ENCODE measurements at regions not wholly inside any gene's neighbourhood (a gene's known extent, or its start where the extent isn't known, plus 50 kb on each side); places are given as distances from the start of the nearest gene placed in this dataset.

DNA sequence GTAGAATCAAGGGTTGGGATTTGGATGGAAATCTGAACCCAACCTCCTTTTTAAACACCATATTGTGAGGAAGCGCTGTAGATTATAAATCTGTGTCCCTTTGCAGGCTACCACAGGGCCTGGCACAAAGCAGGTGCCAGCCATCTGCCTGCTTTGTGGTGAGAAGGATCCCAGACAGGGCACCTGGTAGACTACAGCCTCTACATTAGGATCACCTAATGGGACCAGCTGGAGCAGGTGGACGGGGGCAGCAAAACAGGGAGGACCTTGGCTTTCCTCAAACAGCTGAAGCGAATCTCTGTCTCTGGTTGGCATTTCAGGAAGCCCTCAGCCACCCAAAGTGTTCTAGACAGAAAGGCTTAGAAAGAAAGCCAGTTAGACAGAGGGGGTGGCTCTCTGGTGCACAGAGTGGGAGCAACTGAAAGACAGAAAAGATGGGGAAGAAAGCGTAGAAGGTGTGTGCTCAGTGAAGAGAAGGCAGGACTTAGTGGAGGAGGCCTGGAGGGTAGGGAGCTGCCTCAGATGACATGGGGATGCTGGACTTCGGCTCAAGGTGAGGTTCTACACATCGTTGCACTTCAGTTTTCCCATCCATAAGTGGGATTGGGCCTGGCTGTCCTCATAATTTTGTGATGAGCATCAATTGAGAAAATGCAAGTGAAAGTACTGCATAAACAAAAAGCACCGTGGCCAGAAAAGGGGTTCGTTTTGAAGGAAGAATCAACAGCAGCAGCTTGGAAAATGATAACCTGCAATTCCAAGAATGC is 350.8 kb downstream of the CYRIA start:
- FAIRE-seq = no peak

DNA sequence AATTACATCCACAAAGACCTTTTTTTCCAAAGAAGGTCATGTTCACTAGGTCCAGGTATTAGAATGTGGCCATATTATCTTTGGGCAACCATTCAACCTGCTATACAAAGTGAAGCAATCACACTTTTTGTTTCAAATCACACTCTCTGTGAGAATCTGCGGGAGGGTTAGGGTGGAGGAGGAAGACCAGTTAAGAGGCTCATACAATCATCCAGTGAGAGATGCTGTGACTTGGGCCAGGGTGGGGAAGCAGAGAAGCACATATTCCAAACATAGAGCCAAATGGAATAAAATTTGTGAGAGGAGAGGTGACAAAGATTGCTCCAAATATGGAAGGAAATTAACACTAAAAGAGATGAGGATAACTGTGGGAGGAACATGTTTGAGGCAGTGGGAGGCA is 351.6 kb downstream of the CYRIA start:
- no peak for FAIRE-seq

DNA sequence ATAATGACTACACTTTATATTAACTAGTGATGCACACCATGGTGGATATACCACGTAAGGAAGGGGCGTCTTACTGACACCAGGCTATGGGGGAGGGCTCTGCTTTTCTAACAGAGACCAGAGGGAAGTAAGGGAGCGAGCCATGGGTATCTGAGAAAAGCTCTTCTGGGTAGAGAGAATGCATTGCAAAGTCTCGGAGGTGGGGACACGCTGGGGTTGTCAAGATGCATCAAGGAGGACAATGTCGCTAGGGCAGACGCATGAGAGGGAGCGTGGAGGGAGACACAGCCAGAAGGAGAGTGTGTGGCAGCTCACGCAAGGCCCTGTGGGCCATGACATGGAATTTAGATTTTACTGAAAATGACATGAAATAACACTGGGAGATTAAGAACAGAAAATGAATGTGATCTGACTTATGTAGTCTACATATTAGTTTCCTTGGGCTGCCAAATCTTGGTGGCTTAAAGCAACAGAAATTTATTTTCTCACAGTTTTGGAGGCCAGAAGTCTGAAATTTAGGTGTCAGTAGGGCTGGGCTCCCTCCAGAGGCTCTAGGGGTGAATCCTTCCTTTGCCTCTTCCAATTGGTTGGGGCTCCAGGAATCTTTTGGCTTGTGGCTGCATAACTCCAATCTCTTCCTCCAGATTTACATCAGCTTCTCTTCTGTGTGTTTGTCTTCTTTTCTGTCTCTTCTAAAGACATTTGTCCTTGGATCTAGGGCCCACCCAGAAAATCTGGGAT is 352.2 kb downstream of the CYRIA start:
- FAIRE-seq = no peak

DNA sequence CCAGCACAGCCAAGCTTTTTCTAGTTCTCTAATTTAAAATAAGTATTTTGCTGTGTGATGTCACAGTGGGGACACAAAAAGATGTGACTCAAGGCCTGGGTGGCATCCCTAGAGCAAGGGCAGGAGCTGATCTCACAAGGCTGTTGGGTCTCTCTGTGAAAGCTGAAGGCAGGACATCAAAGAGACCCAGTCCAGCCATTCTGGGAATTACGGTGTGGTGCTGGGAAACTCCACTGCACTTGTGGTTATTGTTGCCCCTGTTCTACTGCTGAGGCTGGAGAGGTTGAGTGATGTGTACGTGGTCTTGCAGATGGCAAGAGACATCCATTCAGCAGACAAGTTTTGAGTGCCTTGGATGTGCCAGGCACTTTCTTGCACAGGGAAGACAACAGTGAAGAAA is 352.9 kb downstream of the CYRIA start:
- FAIRE-seq = no peak

DNA sequence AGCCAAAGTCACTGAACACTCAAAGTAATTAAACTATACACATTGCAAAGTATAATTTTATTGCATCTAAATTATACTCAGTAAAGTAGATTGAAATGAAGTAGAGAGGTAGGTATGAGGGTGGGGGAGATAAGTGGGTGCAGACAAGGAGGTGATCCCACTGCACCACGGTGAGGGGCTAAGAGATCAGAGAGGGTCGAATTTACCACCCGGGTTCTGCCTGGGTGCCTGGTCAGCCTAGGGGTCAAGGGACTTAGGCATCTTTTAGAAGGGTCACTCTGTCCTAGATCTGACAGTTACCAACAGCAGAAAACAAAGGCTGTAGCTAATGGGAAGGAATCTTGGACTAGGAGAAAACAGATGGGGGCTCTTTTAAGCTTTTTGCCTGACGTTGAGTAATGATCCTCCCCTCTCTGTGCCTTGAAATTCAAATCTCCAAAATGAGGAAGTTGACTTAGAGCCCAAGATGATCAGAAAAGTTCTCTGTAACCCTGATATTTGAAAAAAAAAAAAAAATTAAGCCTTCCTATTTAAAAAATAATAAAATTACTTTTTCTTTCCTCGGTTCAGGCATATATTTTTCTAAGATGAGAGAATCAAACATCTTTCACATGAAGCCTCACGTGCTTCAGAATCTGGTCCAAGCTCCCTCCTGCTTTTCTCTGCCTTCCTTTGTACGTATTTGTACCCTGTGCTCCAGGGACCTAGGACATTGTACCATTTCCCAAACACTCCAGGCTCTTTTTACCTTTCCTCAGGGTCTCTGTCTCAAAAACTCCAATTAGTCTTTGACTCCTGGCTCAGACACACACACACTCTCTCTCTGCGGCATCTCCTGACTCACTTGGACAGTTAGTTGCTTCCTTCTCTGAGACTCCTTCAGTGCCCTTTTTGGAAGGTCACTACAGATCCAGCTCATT is 353.9 kb downstream of the CYRIA start:
- FAIRE-seq = no peak

DNA sequence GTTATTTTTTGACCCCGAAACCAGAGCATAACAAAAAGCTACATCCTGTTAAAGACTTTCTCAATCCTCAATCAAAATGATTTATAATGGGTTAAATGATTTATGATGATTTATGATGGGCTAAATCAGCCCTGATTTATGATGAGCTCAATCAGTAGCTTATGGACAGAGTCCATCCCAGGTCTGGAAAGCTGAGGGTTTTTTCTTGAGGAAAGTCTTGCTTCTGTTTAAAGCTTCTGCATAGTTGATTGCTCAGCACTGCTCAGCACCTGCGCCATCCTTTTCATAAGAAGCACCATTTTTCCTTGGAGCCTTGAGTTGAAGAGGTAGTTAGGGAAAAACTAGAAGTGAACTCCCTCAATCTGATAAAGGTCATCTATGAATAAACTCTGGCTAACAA is 356.8 kb downstream of the CYRIA start:
- no peak for FAIRE-seq

DNA sequence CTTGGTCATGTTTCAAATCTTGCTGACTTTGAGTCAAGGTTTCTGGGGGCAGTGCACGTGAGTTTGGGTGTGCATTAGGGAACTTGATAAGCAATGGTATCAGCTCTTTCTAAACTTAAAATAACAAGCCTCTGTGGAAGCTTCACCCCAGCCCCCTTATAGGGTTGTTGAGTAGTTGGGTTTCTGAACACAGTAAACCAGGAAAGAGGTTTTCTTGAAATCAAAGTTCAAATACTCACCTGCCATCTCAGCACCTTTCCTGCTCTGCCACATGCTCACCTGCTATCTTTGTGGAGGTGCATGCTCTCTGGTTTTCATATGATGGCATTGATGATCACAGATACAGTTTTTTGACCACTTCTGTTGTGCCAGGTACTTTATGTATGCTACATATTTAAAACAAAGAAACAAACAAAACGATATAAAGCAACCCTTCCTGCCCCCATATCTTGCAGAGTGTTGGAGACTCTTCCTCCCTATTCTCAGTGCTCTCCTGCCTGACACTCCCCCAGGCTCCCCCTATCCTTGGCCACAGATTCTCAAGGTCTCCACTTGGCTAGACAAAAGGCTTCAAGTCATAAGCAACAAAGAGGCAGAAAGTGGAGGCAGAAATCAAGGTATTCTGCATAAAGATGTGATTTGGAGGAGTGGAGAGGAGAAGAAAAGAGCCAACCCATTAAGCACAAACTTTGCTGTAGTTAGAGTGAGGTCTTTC is 360.6 kb downstream of the CYRIA start:
- no peak for FAIRE-seq

DNA sequence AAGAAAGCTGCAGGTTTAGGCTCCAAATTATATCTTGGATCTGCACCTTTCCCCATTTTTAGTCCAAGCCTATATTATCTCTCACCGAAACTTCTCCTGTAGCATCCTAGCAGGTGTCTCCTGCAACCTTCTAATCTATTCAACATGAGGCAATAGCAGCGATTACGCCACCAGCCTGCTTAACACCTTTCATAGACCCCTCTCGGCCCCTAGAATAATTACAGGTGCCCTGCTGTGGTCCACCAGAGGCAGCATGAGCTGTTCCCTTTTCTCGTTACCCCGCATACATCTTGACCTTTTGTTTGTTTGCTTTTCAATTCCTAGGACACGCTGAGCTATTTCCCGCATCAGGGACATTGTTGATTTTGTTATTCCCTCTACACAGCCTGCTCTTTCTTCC is 361.9 kb downstream of the CYRIA start:
- FAIRE-seq = no peak

DNA sequence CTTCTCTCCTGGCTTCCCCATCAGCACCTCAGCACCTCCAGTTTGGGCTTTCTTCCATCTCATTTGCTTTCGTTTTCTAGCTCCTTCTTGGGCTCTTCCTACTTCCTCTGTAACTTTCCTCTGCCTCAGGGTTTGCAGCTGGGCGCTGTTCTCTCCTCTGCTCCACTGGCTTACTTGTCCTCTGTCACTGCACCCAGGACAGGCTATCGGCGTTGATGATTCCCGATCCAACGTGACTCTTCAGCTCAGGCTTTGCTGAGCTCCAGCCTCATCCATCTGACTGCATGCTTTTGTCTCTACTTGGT is 362.4 kb downstream of the CYRIA start:
- no peak for FAIRE-seq

DNA sequence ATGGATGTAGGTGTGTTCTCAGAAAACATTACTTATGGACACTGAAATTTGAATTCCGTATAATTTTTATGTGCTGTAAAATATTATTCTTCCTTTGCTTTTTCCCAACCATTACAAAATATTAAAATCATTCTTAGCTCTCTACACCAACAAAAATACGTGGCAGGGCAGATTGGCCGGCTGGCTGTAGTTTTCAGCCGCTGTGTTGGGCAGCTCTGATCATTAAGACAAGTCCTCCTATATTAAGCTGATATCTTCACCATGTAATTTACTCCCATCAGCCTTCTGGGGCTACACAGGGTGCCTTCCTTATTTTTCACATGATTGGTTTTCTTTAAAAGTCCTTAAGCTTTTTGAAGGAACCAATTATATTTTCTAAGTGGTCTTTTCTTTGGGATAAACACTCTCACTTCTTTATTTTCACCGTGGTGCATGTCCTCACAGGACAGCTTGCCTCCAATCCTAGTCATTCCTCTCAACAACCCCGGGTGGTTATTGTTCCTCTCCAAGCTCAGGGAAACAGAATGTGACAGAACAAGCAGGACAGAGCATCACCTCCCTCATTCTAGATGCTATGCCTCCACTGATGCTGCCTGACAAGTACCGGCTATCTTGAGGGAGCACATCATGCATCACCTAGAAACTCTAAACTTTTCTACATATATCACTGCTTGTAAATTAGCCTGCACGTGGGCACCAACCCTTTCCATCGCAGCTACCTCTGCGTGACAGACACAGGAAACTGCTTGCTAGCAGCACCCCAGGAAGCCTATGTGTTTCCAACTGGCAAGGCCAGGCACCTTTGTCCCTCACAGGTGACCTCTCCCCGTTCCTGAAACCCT is 362.3 kb downstream of the MYCN start:
- FAIRE-seq = no peak

DNA sequence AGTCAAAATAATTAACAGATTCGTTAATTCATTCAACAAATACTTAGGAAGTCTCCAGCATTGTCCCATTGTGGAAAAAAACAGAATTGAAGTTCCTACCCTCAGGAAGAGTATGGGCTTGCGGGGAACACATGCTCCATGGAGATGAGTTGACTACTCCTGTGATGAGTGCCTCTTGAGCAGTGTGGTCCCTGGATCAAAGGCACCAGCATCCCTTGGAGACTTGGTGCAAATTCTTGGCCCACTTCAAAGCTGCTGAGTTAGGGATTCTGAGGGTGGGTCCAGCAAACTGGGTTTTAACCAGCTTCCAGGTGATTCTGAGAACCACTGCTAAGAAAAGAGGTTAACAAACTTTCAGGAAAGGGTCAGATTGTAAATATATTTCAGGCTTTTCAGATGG is 361.6 kb downstream of the MYCN start:
- FAIRE-seq = no peak

DNA sequence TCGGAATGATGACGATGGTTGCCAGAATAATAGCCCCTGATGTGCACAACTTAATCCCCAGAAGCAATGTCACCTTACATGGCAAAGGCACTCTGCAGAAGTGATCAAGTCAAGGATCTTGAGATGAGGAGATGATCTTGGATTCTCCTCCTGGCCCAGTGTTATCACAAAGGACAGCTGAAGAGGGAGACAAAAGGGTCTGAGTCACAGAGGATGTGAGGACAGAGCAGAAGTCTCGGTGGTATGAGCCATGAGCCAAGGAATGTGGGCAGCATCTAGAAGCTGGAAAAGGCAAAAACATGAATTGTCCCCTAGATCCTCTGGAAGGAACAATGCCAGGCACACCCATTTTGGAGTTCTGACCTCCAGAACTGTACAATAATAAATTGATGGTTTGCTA is 358.5 kb downstream of the MYCN start:
- no peak for FAIRE-seq

DNA sequence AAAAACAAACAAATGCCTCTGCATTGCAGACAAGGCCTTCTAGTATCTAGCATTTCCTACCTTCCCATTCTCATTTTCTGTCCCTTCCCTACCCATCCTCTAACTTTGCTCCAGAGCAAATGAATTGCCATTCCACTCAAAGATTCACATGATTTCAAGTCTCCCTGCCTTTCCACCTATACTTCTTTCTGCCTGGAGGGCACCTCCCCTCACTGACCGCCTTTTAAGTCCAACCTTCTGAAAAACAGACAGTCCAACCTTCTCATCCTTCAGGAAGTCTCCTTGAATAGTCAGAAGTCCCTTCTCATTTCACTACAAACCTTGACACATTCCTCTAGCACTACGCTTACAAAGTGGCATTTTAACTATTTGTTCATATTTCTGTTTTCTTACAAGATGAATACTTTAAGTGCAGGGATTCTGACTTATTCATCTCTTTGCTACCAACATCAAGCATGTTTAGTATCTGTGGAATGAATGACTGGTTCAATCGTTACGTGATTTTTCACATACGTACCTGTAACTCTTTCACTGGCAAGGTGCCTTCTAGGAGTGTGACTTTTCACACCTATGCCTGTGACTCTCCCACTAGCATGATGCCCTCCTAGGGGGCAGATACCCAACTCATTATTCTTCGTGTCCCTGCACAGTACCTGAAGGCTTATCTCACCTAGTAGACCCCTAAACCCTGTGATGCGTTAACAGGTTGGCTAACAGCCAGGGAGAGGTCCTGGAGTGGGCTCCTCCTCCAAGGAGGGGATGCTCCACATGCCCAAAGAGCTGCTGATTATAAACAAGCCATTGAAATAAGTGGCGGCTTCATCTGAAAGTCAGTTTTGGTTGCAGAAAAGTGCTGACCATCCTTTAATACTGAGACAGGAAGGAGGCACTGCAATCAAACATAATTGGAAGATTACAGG is 356.2 kb downstream of the MYCN start:
- FAIRE-seq = no peak

DNA sequence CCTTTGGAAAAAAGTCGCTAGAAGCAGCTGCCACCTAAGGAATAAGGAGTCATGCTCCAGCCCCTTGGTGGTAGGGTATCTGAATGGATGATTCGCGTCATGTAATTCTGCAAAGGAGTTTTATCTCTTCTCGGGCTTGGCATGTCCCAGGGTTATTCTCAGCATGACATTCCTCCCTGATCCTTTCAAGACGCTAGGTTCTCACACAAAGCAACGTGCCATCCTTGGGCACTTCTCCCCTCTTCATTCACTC is 355.6 kb downstream of the MYCN start:
- FAIRE-seq = no peak

DNA sequence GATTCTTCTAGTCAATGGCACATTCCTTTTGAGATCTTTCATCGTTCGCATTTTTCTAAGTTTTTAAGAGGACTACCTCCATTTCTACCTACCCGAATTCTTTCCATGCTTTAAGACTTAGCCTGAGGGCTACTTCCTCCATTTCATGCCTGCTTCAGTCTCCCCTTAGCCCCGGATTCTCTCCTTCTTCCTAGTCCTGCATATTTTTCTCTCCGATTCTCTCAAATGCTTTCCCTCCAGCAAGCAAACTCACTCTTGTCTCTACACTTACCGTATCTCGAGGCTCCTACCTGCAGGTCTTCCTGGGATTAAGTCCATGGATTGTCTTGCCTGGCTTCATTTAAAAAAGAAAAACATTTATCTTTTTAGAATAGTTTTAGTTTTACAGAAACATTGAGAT is 354.4 kb downstream of the MYCN start:
- no peak for FAIRE-seq

DNA sequence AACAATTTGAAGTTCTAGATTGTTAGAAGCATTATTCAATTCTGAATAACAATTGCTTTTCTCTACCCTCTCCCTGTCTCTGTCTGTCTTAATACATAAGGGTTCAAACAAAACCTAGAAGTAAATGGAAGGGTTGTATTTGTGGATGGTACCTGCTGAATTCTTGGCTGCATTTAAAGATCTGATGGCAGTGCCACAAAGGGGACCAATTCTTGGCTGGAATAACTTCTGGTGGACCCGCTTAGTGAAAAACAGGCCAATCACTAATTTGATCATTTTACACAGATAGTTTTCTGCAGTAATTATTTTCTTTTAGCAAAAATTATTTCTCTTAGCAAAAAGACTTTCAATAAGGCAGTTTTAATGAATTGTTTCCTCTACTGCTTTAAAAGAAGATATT is 353.5 kb downstream of the MYCN start:
- no peak for FAIRE-seq

DNA sequence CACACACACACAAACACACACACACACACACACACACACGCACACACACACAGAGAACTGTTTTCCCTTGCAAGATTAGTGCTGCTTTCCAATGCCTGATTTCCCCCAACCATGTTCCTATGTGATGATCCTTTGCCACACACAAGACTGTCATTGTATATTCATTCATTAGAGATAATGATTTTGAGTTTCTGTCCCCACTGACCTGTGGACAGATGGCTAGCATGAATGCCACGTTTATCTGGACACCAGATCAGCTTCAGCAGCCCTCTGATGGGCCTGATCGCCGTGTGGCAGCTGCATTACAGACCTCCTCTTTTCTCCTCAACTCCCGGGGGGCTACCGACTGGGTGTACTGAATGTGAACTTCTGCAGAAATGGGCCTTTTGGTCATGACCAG is 353.0 kb downstream of the MYCN start:
- no peak for FAIRE-seq

DNA sequence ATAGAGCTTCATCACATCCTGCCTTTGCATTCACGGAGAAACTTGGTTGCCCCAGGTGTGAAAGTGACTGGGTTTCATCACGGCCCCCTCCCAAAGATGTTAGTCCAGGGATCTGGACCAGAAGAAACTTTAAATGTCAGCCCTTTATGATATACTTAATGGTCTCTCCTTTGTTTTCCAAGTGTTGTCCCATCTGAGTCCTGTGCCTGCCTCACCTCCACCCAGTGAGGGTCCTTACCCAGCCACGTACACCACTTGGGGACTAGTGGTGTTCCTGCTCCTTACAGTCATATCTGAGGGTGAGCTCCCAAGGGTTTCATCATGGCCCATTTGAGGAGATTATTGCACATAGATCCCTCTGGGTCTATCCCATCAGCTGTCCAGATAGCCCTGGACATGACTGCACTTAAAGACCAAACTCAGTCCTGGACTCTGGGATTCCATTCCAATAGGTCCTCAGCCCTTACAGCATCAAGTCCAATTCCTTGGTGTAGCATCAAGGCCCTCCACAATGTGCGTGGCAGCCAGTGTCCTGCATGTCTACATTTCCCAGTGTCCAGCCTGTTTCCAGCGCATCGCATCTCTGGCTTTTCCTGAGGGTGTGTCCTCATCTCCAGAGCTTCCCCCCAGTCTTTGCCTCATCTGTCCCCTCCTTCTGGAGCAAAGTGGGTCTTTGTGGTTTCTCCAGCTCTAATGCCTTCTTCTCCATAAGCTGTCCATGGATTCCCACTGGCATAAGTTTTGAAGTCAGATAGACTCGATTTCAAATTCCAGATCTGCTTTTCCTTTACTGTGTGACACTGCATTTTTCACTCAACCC is 351.6 kb downstream of the MYCN start:
- no peak for FAIRE-seq

DNA sequence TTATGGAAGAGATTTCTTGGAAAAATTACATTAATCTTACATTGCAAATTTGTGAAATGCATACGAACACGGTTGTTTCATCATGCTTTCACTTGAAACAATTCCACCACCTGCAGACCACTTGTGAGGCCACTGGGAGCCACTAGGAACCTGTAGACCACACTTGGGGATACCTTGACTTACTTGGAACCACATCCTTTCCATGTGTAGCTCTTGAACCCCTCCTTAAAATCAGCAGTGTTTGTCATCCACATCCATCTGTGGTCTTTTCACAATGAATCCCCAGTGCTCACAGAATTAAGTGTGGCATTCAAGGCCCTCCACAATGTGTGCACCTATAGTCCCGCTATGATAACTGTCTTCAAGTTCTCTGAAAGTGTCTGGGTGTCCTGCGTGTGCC is 350.9 kb downstream of the MYCN start:
- no peak for FAIRE-seq

DNA sequence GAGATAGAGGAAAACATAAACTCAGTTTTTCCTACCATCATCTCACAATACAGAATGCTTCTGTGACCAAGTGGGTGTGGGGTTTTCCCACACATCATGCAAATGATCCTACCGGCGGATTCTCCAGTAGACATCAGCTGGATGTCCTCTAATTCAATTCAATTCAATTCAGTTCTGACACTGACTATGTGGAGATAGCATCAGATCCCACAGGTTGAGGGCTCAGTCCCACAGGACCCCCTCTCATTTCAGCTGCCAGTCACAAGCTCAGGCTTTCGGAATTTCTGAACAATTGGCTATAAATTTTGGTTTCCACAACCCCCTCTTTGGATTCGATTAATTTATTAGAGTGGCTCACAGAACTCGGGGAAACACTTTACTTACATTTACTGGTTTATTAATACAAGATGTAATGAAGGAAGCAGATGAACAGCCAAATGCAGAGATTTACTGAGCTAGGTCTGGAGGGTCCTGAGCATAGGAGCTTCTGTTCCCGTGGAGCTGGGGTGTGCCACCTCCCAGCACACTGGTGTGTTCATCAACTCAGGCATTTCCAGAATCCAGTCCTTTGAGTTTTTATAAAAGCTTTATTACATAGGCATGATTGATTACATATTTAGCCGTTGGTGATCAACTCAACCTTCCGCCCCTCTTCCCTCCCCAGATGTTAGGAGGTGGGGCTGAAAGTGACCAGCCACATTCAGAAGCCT is 350.1 kb downstream of the MYCN start:
- no peak for FAIRE-seq

Measured in endometrium (tissue), 2 donors.